ENCODE measurements at regions not wholly inside any gene's neighbourhood (a gene's known extent, or its start where the extent isn't known, plus 50 kb on each side); places are given as distances from the start of the nearest gene placed in this dataset.

DNA sequence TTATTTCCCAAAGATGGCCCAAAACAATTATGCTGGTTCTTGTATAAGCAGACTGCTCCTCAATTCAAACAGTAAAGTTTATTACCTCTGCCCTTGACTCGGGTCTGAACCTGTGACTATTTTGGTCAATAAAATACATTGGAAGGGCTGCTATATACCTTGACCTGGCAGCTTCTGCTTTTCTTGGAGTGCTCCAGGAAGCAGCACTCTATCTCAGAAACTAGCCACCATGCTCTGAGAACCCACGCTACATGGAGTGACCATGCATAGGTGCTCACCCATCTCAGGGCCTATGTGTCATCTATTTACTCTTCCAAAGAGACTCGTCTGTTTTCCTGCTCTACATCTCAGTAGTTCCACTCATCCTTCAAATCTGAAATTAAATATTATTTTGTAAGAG is 299.9 kb downstream of the AHR start:
- TF ChIP-seq SP1 (IDR thresholded peaks at IDR 0.05) (no peak), FOXK2 (IDR thresholded peaks at IDR 0.05) (no peak), FOXM1 (IDR thresholded peaks at IDR 0.05; ENCODE audit: borderline replicate concordance) (no peak), ELF4 (IDR thresholded peaks at IDR 0.05) (no peak), SUZ12 (IDR thresholded peaks at IDR 0.05) (no peak), TARDBP (IDR thresholded peaks at IDR 0.05) (no peak), FOXA1 (IDR thresholded peaks at IDR 0.05) (no peak), HDGF (IDR thresholded peaks at IDR 0.05; ENCODE audit: borderline replicate concordance) (no peak), BHLHE40 (IDR thresholded peaks at IDR 0.05; ENCODE audit: borderline replicate concordance) (no peak)
